ENCODE measurements at regions not wholly inside any gene's neighbourhood (a gene's known extent, or its start where the extent isn't known, plus 50 kb on each side); places are given as distances from the start of the nearest gene placed in this dataset.
"Not testable (repeated sequence)": the region's sequence is repeated elsewhere in the genome, so short reads cannot be mapped to it uniquely, and the experiment has no call there.

DNA sequence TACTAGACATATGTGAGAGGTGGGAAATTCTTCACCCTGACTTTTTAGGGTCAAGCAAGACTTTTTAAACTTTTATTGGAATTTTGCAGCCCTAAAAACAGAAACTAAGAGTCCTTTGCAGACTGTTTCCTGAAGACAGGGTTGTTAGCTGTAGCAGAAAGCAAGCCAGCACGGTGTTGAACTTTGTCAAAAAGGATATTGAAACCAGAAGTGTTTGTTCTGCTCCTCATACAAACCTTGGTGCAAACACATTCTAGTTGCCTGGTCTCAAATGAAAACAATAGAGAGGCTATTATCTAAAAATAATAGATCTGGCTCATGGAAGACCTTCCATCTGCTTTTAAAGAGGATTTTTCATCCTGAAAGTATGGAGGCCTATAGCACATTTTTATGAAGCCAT, 65.8 kb upstream of the IGFBP5 start:
- H3K9ac ChIP-seq (ENCODE audit: low read length in 2 of 2), result no peak overlapping the region
- H3K4me1 ChIP-seq (ENCODE audit: control insufficient read depth, insufficient read depth, low read length), result peaks cover 48% of the 10 kb centered on the region
- H3K27ac ChIP-seq (ENCODE audit: low read length), result peak overlapping the region; percentile 53
- H3K4me3 ChIP-seq (ENCODE audit: low read length in 2 of 2), result no peak overlapping the region
- no peaks in the 10 kb centered on the region for H3K9me3 ChIP-seq (ENCODE audit: control insufficient read depth in 2 of 2, low read length in 2 of 2)
- no peaks in the 10 kb centered on the region for H3K27me3 ChIP-seq (ENCODE audit: control insufficient read depth in 1 of 2, insufficient read depth in 2 of 2, low read length in 2 of 2)
- H3K36me3 ChIP-seq (ENCODE audit: control insufficient read depth in 2 of 2, insufficient read depth in 2 of 2, low read length in 2 of 2), result no peaks in the 10 kb centered on the region

DNA sequence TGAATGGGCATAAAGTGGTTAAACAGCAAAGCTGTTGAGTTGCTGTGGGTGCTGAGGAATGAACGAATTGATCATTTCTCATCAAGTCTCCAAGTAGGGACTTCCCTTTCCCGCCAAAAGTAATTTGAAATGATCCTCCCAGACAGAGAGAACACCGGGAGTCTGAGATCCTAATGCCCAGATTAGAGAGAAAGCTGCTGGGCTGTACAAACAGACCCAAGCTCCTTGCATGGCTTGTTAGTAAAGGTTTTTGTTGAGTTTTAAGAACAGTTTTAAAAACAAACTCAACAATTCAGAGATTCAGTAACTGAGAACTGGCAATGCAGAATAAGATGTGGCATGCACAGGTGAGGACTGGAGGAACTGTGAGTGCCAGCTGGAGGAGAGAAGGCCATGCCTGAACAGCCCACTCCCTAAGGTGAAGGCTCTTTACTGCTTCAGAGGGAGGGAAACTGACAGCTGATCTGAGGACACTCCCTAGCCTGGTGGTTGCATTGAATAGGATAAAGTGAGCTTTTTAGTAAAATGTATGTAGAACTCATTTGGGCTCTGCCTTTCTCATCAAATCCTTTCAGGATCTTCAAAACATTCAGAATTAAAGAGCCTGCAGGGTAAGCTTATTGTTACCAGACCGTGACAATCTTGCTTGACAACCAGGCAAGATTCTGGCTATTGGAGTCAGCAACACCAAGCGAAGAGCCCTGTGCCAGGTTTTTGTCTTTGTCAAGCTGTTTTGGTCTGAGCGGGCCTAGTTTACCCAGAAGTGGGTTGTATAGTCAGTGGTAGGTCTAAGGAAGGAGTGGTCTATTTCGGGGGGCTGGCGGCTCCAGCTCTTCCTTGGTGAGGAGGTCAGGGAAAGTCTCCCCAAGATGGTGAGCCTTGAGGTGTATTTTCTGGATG, 63.2 kb upstream of the IGFBP5 start:
- no peak overlapping the region for H3K9ac ChIP-seq (ENCODE audit: low read length in 2 of 2)
- H3K4me1 ChIP-seq (ENCODE audit: control insufficient read depth, insufficient read depth, low read length), result peaks cover 57% of the 10 kb centered on the region
- H3K27ac ChIP-seq (ENCODE audit: low read length), result peak overlapping the region; percentile 80

DNA sequence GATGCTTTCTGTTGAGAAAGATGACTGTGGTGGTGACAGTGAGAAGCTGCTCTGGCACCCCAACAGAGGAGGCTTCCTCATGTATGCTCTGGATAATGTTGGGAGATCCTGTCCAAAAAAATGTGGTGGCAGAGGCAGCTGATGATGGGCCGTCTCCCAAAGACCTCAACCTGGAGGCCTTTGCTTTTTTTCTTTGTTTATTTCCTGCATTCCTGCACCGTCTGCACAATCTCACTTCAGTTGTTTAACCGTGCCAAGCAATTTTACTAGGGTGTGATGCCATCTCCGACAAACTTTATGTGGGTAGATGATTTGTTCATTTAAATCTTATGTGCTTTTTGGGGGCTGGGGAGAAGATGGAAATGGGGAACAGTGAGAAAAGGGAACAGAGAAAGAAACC, 62.2 kb upstream of the IGFBP5 start:
- Histone ChIP-seq H3K36me3 (ENCODE audit: control insufficient read depth in 2 of 2, insufficient read depth in 2 of 2, low read length in 2 of 2) (no peaks in the 10 kb centered on the region), H3K27ac (ENCODE audit: low read length) (peak overlapping the region; percentile 80), H3K9ac (ENCODE audit: low read length in 2 of 2) (no peak overlapping the region), H3K9me3 (ENCODE audit: control insufficient read depth in 2 of 2, low read length in 2 of 2) (no peaks in the 10 kb centered on the region), H3K27me3 (ENCODE audit: control insufficient read depth in 1 of 2, insufficient read depth in 2 of 2, low read length in 2 of 2) (no peaks in the 10 kb centered on the region), H3K4me1 (ENCODE audit: control insufficient read depth, insufficient read depth, low read length) (peaks cover 62% of the 10 kb centered on the region), H3K4me3 (ENCODE audit: low read length in 2 of 2) (no peak overlapping the region)

More for the DNA sequence above, 63.2 kb upstream of the IGFBP5 start:
- no peaks in the 10 kb centered on the region for H3K36me3 ChIP-seq (ENCODE audit: control insufficient read depth in 2 of 2, insufficient read depth in 2 of 2, low read length in 2 of 2)
- no peaks in the 10 kb centered on the region for H3K9me3 ChIP-seq (ENCODE audit: control insufficient read depth in 2 of 2, low read length in 2 of 2)
- H3K27me3 ChIP-seq (ENCODE audit: control insufficient read depth in 1 of 2, insufficient read depth in 2 of 2, low read length in 2 of 2), result no peaks in the 10 kb centered on the region
- no peak overlapping the region for H3K4me3 ChIP-seq (ENCODE audit: low read length in 2 of 2)

DNA sequence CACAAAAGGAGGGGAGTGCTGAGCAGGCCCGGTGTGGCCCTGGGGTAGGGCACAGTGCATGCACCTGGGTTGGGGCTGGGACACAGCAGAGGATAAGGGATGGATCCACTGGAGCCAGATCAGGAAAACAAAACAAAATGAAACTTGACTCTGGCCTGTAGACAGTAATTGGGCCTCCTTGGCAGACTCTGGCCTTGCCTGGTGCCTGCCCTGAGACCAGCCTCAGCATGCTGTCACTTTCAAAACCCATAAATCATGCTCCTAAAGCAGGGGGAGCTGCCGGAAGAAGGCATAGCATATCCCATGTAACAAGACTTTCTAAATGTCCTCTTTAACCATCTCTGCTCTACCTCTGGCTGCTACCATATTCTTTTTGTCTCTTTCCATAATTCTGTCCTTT, 61.1 kb upstream of the IGFBP5 start:
- H3K27ac ChIP-seq (ENCODE audit: low read length), result peak overlapping the region; percentile 80
- no peak overlapping the region for H3K4me3 ChIP-seq (ENCODE audit: low read length in 2 of 2)
- no peak overlapping the region for H3K9ac ChIP-seq (ENCODE audit: low read length in 2 of 2)
- no peaks in the 10 kb centered on the region for H3K9me3 ChIP-seq (ENCODE audit: control insufficient read depth in 2 of 2, low read length in 2 of 2)
- no peaks in the 10 kb centered on the region for H3K36me3 ChIP-seq (ENCODE audit: control insufficient read depth in 2 of 2, insufficient read depth in 2 of 2, low read length in 2 of 2)
- H3K4me1 ChIP-seq (ENCODE audit: control insufficient read depth, insufficient read depth, low read length), result peaks cover 60% of the 10 kb centered on the region
- no peaks in the 10 kb centered on the region for H3K27me3 ChIP-seq (ENCODE audit: control insufficient read depth in 1 of 2, insufficient read depth in 2 of 2, low read length in 2 of 2)

DNA sequence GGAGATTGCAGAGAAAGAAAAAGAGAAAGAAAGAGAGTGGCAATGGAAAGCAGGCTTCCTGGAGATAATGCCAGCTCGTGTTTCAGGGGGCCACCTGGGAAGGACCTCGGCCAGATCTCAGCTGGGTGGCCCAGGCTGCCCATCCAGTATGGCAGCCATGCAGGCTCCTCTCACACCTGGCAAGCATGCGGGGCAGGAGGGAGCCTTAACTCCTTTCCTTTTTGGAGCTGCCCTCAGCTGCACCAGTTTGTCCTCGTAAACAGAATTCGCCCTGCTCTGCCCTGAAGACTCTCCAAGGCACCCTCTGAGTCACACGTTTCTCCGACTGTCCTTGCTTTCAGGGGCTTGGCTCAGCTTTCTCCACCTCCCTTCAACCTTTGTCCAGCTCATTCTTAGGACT, 59.5 kb upstream of the IGFBP5 start:
- no peak overlapping the region for H3K4me3 ChIP-seq (ENCODE audit: low read length in 2 of 2)
- H3K4me1 ChIP-seq (ENCODE audit: control insufficient read depth, insufficient read depth, low read length), result peaks cover 55% of the 10 kb centered on the region
- H3K27me3 ChIP-seq (ENCODE audit: control insufficient read depth in 1 of 2, insufficient read depth in 2 of 2, low read length in 2 of 2), result no peaks in the 10 kb centered on the region
- H3K27ac ChIP-seq (ENCODE audit: low read length), result peak overlapping the region; percentile 80
- no peaks in the 10 kb centered on the region for H3K9me3 ChIP-seq (ENCODE audit: control insufficient read depth in 2 of 2, low read length in 2 of 2)
- no peak overlapping the region for H3K9ac ChIP-seq (ENCODE audit: low read length in 2 of 2)
- no peaks in the 10 kb centered on the region for H3K36me3 ChIP-seq (ENCODE audit: control insufficient read depth in 2 of 2, insufficient read depth in 2 of 2, low read length in 2 of 2)

DNA sequence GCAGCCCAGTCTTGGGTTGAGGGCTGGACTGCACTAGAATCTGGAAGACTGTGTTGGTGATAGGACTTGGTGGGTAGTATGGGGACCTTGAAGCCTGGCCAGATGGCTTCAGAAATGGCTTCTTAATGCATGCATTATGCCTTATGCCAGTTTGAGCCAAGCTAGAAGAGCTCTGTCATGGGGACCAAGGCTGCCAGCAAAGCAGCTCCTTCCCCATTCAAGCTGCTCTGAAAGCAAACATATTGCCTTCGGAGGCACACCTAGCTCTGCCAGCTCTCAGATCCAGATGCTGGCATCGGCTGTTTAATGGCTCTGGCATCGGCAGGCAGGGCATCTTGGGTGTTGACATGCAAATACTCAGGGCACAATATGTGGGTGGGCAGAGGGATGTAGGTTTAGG, 59.0 kb upstream of the IGFBP5 start:
- Histone ChIP-seq H3K27me3 (ENCODE audit: control insufficient read depth in 1 of 2, insufficient read depth in 2 of 2, low read length in 2 of 2) (no peaks in the 10 kb centered on the region), H3K9me3 (ENCODE audit: control insufficient read depth in 2 of 2, low read length in 2 of 2) (no peaks in the 10 kb centered on the region), H3K4me3 (ENCODE audit: low read length in 2 of 2) (no peak overlapping the region), H3K4me1 (ENCODE audit: control insufficient read depth, insufficient read depth, low read length) (peaks cover 55% of the 10 kb centered on the region), H3K36me3 (ENCODE audit: control insufficient read depth in 2 of 2, insufficient read depth in 2 of 2, low read length in 2 of 2) (no peaks in the 10 kb centered on the region), H3K27ac (ENCODE audit: low read length) (peak overlapping the region; percentile 80), H3K9ac (ENCODE audit: low read length in 2 of 2) (no peak overlapping the region)

DNA sequence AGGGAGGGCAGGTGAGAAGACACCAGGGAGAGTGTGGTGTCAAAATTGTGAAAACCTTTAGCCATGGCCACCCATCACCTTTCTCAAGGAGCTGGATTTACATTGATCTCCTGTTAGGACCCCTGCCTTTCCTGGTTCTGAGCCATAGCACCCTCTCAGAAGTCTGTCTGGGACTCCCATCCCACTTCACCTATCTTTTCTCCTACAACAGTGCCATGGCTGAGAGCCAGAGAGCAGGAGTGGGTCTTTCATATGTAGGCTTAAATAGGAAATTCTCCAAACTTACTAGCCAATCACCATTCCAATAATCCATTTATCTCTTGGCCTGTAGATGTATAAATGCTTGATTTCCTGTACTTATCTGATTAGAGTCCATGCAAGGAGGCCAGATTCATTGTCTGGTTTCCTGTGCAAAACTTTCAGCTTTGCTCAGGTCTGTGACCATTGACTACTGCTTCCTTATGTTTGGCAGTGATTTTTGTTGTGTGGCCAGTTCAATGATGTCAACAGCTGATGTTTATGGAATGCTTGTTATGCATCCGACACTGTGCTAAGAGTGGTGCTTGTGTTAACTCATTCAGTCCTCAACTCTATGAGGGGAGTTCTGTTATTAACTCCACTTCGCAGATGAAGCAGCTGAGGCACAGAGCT, 57.6 kb upstream of the IGFBP5 start:
- Histone ChIP-seq H3K9ac (ENCODE audit: low read length in 2 of 2) (no peak overlapping the region), H3K27ac (ENCODE audit: low read length) (no peak overlapping the region), H3K4me1 (ENCODE audit: control insufficient read depth, insufficient read depth, low read length) (peaks cover 44% of the 10 kb centered on the region), H3K36me3 (ENCODE audit: control insufficient read depth in 2 of 2, insufficient read depth in 2 of 2, low read length in 2 of 2) (no peaks in the 10 kb centered on the region), H3K27me3 (ENCODE audit: control insufficient read depth in 1 of 2, insufficient read depth in 2 of 2, low read length in 2 of 2) (no peaks in the 10 kb centered on the region), H3K9me3 (ENCODE audit: control insufficient read depth in 2 of 2, low read length in 2 of 2) (no peaks in the 10 kb centered on the region), H3K4me3 (ENCODE audit: low read length in 2 of 2) (no peak overlapping the region)

DNA sequence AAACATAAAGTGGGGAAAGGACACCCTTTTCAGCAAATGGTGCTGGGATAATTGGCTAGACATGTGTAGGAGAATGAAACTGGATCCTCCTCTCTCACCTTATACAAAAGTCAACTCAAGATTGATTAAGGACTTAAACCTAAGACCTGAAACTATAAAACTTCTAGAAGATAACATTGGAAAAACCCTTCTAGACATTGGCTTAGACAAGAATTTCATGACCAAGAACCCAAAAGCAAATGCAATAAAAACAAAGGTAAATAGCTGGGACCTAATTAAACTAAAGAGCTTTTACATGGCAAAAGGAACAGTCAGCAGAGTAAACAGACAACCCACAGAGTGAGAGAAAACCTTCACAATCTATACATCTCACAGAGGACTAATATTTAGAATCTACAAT, 55.4 kb upstream of the IGFBP5 start:
- H3K27me3 ChIP-seq (ENCODE audit: control insufficient read depth in 1 of 2, insufficient read depth in 2 of 2, low read length in 2 of 2); H3K9ac ChIP-seq (ENCODE audit: low read length in 2 of 2); H3K4me3 ChIP-seq (ENCODE audit: low read length in 2 of 2); H3K27ac ChIP-seq (ENCODE audit: low read length); H3K9me3 ChIP-seq (ENCODE audit: control insufficient read depth in 2 of 2, low read length in 2 of 2); H3K36me3 ChIP-seq (ENCODE audit: control insufficient read depth in 2 of 2, insufficient read depth in 2 of 2, low read length in 2 of 2): not testable (repeated sequence)
- peaks cover 26% of the 10 kb centered on the region for H3K4me1 ChIP-seq (ENCODE audit: control insufficient read depth, insufficient read depth, low read length)

DNA sequence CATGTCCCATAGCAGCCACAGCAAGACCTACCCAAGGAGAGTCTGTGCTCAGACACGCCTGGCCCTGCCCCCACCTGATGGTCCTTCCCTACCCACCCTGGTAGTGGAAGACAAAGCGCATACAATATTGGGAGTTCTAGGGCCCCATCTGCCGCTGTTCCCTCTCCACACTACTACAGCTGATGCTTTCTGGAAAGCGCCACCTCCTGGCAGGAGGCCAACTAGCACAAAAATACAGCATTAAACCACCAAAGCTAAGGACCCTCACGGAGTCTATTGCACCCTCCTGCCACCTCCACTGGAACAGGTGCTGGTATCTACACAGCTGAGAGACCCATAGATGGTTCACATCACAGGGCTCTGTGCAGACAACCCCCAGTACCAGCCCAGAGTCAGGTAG, 50.9 kb upstream of the IGFBP5 start:
- H3K4me1 ChIP-seq (ENCODE audit: control insufficient read depth, insufficient read depth, low read length), result peaks cover 14% of the 10 kb centered on the region
- H3K27ac ChIP-seq (ENCODE audit: low read length); H3K36me3 ChIP-seq (ENCODE audit: control insufficient read depth in 2 of 2, insufficient read depth in 2 of 2, low read length in 2 of 2); H3K9ac ChIP-seq (ENCODE audit: low read length in 2 of 2); H3K9me3 ChIP-seq (ENCODE audit: control insufficient read depth in 2 of 2, low read length in 2 of 2); H3K27me3 ChIP-seq (ENCODE audit: control insufficient read depth in 1 of 2, insufficient read depth in 2 of 2, low read length in 2 of 2); H3K4me3 ChIP-seq (ENCODE audit: low read length in 2 of 2): not testable (repeated sequence)

DNA sequence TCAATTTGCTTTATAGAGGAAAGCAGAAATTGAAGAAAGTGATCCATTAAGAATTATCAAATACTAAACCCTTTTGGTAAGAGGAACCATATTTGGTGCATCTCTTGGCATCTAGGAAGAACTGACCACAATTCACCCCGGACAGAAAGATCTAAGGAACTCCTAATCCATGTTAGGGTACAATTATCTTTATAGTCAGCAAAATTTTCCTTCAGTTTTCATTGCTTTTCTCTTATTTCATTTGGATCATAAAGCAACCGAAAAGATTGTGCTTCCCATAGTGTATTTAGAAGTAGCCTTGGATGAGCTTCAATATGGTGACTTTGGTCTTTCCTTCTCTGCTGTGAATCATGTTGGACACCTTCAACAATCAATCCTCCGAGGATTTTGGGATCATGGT, 50.1 kb upstream of the IGFBP5 start:
- Histone ChIP-seq H3K36me3 (ENCODE audit: control insufficient read depth in 2 of 2, insufficient read depth in 2 of 2, low read length in 2 of 2) (no peaks in the 10 kb centered on the region), H3K4me3 (ENCODE audit: low read length in 2 of 2) (no peak overlapping the region), H3K9me3 (ENCODE audit: control insufficient read depth in 2 of 2, low read length in 2 of 2) (no peaks in the 10 kb centered on the region), H3K9ac (ENCODE audit: low read length in 2 of 2) (no peak overlapping the region), H3K27me3 (ENCODE audit: control insufficient read depth in 1 of 2, insufficient read depth in 2 of 2, low read length in 2 of 2) (no peaks in the 10 kb centered on the region), H3K4me1 (ENCODE audit: control insufficient read depth, insufficient read depth, low read length) (peaks cover 17% of the 10 kb centered on the region), H3K27ac (ENCODE audit: low read length) (no peak overlapping the region)
